Testis (tissue), 2 donors: ENCODE measurements at regions not wholly inside any gene's neighbourhood (a gene's known extent, or its start where the extent isn't known, plus 50 kb on each side); places are given as distances from the start of the nearest gene placed in this dataset.

Source experiments
- DNase-seq: peaks from one replicate; pipeline ENCODE4 v3.0.0-alpha.2; 2019
- H3K27ac ChIP-seq, 2 donors: fragments of 200-600 bp; sonication (generic); one replicate each; pipeline ENCODE4 v1.5.1; 2019
- H3K27me3 ChIP-seq: fragments of 200-600 bp; sonication (generic); one replicate; pipeline ENCODE4 v1.5.1; 2019
- H3K36me3 ChIP-seq: fragments of 200-600 bp; sonication (generic); one replicate; pipeline ENCODE4 v1.5.1; 2017; ENCODE audit warnings: low read depth; ENCODE audit errors: missing control alignments
- H3K4me1 ChIP-seq: fragments of 200-600 bp; sonication (generic); one replicate; pipeline ENCODE4 v1.5.1; 2019
- H3K4me3 ChIP-seq, 2 donors: fragments of 200-600 bp; sonication (generic); one replicate each; pipeline ENCODE4 v1.5.1; 2017 to 2019
- H3K9me3 ChIP-seq: fragments of 200-600 bp; sonication (generic); one replicate; pipeline ENCODE4 v1.5.1; 2017
- CTCF ChIP-seq, 3 experiments: fragments of 450-650 bp in 2 of 3; fragments of 200-600 bp in 1 of 3; sonication (generic) in 1 of 3; IDR thresholded peaks; one replicate each; pipeline ENCODE4 v1.5.1; 2016 to 2019; ENCODE audit warnings: antibody characterized with exemption in 3 of 3, mild to moderate bottlenecking in 2 of 3, moderate library complexity in 1 of 3
- POLR2A ChIP-seq: fragments of 450-650 bp; IDR thresholded peaks from one replicate; pipeline ENCODE4 v1.6.1; 2017; ENCODE audit warnings: antibody characterized with exemption, mild to moderate bottlenecking, moderate library complexity
- WGBS, 2 donors: methylation state at CpG; one replicate each; pipeline ENCODE4 v1.1.5; 2018; 5-methylcytosine and 5-hydroxymethylcytosine counted together
- intact Hi-C: fragments of 100-400 bp; cut with DNase I; formaldehyde crosslinking; loops from one replicate; pipeline ENCODE4 v1.15.1; 2023; ENCODE audit warnings: low total_unique reads

DNA sequence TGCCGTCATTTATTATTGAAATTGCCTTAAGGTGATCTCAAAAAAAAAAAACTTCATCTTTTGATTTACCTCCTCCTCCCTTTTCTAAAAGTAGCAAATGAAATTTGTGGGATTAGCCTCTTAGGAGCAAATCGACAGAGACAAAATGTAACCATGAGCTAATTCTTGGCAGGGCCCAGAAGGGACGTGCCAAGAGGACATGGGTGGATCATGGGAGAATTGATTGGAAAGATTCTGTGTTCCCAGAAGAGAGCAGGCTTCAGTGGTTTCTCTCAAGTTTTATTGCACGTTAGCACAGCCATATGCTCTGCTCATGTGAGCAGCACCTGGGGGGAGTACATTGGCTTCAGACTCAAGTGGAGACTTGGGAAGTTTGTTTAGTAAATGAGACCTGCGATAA, 394.6 kb downstream of the ELAVL2 start:
- intact Hi-C loops: no loop called here
- Histone ChIP-seq H3K36me3 (no peaks in the 10 kb centered on the region), H3K4me1 (no peaks in the 10 kb centered on the region), H3K4me3 (no peak overlapping the region), H3K27ac (no peak overlapping the region), H3K9me3 (no peaks in the 10 kb centered on the region), H3K27me3 (no peaks in the 10 kb centered on the region)
- 74 to 76% methylated on average over 5 of the region's 5 CpGs for WGBS, 2 donors
- DNase-seq: no peak
- TF ChIP-seq CTCF (IDR thresholded peaks at IDR 0.05): no peak

DNA sequence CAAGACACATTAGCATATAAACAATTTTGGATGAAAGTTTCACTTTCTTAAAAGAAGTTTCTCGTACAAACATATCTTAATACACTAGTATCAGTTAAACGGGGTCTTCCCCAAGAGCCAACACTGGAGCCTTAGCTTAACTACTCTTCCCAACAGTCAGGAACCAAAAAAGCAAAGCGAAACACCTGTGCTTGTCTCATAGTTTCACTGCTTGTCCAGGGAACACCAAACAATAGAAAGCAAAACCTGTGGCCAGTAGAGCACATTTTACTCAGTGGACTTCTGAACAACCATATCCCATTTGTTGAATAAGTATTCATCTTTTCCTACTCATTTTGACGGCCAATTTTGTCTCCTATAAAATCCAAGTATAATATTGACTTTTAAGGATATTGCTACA, 391.4 kb downstream of the ELAVL2 start:
- DNase-seq: no peak
- Histone ChIP-seq H3K4me3 (no peak overlapping the region), H3K36me3 (no peaks in the 10 kb centered on the region), H3K4me1 (no peaks in the 10 kb centered on the region), H3K9me3 (no peaks in the 10 kb centered on the region), H3K27me3 (no peaks in the 10 kb centered on the region), H3K27ac (no peak overlapping the region)
- TF ChIP-seq POLR2A: no peak
- 93% methylated on average over 4 of the region's 4 CpGs for WGBS, 2 donors
- intact Hi-C loops: no loop called here

- Histone ChIP-seq H3K27me3 (no peaks in the 10 kb centered on the region), H3K27ac (no peak overlapping the region), H3K9me3 (no peaks in the 10 kb centered on the region), H3K4me3 (no peak overlapping the region), H3K36me3 (no peaks in the 10 kb centered on the region), H3K4me1 (no peaks in the 10 kb centered on the region)
- intact Hi-C loops: no loop called here
- 75 to 87% methylated on average over 9 of the region's 9 CpGs for WGBS, 2 donors
- no peak for DNase-seq
- TF ChIP-seq POLR2A (no peak), CTCF (IDR thresholded peaks at IDR 0.05) (no peak)
Measured at GRCh38 chr9:23438299-23438907, 387.6 kb downstream of the ELAVL2 start.

- no peak for TF ChIP-seq CTCF (IDR thresholded peaks at IDR 0.05)
- Histone ChIP-seq H3K27ac (no peak overlapping the region), H3K4me3 (no peak overlapping the region), H3K36me3 (no peaks in the 10 kb centered on the region), H3K27me3 (no peaks in the 10 kb centered on the region), H3K4me1 (no peaks in the 10 kb centered on the region), H3K9me3 (no peaks in the 10 kb centered on the region)
- 77 to 92% methylated on average over 6 of the region's 6 CpGs for WGBS, 2 donors
- DNase-seq: no peak
- intact Hi-C loops: no loop called here
Measured at GRCh38 chr9:23441275-23441674, 384.8 kb downstream of the ELAVL2 start.

- DNase-seq: no peak
- Histone ChIP-seq H3K27ac (no peak overlapping the region), H3K4me3 (no peak overlapping the region), H3K27me3 (no peaks in the 10 kb centered on the region), H3K4me1 (no peaks in the 10 kb centered on the region), H3K36me3 (no peaks in the 10 kb centered on the region), H3K9me3 (no peaks in the 10 kb centered on the region)
- TF ChIP-seq CTCF (IDR thresholded peaks at IDR 0.05): no peak
- TF ChIP-seq POLR2A: no peak
- intact Hi-C loops: no loop called here
- 72 to 76% methylated on average over 2 of the region's 2 CpGs for WGBS, 2 donors
Measured at GRCh38 chr9:23444658-23445057, 381.4 kb downstream of the ELAVL2 start.
